ENCODE measurements at regions not wholly inside any gene's neighbourhood (a gene's known extent, or its start where the extent isn't known, plus 50 kb on each side); places are given as distances from the start of the nearest gene placed in this dataset.

GRCh38 chr21:35257413-35257812 is 208.3 kb upstream of the RUNX1 start:
- DNase-seq (ENCODE audit: low read depth), result peak; percentile 85

GRCh38 chr21:35256468-35256988 is 207.4 kb upstream of the RUNX1 start:
- peak; percentile 94 for DNase-seq (ENCODE audit: low read depth)

- DNase-seq (ENCODE audit: low read depth), result no peak
Observed at GRCh38 chr21:35254765-35255138, 205.7 kb upstream of the RUNX1 start.

GRCh38 chr21:35254006-35254764 is 205.1 kb upstream of the RUNX1 start:
- no peak for DNase-seq (ENCODE audit: low read depth)

GRCh38 chr21:35252831-35253230 is 203.7 kb upstream of the RUNX1 start:
- peak; percentile 29 for DNase-seq (ENCODE audit: low read depth)

- DNase-seq (ENCODE audit: low read depth), result no peak
Observed at GRCh38 chr21:35249636-35250035, 200.5 kb upstream of the RUNX1 start.

- no peak for DNase-seq (ENCODE audit: low read depth)
Observed at GRCh38 chr21:35245879-35246278, 196.8 kb upstream of the RUNX1 start.

GRCh38 chr21:35244514-35244913 is 195.4 kb upstream of the RUNX1 start:
- no peak for DNase-seq (ENCODE audit: low read depth)

GRCh38 chr21:35243171-35243570 is 194.1 kb upstream of the RUNX1 start:
- DNase-seq (ENCODE audit: low read depth), result no peak

GRCh38 chr21:35239811-35240219 is 190.7 kb upstream of the RUNX1 start:
- DNase-seq (ENCODE audit: low read depth), result no peak

GRCh38 chr21:35238119-35238518 is 189.0 kb upstream of the RUNX1 start:
- DNase-seq (ENCODE audit: low read depth), result no peak

GRCh38 chr21:35237287-35237686 is 188.2 kb upstream of the RUNX1 start:
- DNase-seq (ENCODE audit: low read depth), result no peak

- no peak for DNase-seq (ENCODE audit: low read depth)
Observed at GRCh38 chr21:35236090-35236489, 187.0 kb upstream of the RUNX1 start.

GRCh38 chr21:35234725-35235124 is 185.6 kb upstream of the RUNX1 start:
- no peak for DNase-seq (ENCODE audit: low read depth)

GRCh38 chr21:35233756-35234155 is 184.7 kb upstream of the RUNX1 start:
- no peak for DNase-seq (ENCODE audit: low read depth)

- peak; percentile 71 for DNase-seq (ENCODE audit: low read depth)
Observed at GRCh38 chr21:35232545-35233176, 183.6 kb upstream of the RUNX1 start.

GRCh38 chr21:35231090-35231489 is 182.0 kb upstream of the RUNX1 start:
- no peak for DNase-seq (ENCODE audit: low read depth)

GRCh38 chr21:35229290-35229689 is 180.2 kb upstream of the RUNX1 start:
- DNase-seq (ENCODE audit: low read depth), result no peak

GRCh38 chr21:35227786-35228185 is 178.7 kb upstream of the RUNX1 start:
- DNase-seq (ENCODE audit: low read depth), result no peak

GRCh38 chr21:35226968-35227744 is 178.1 kb upstream of the RUNX1 start:
- no peak for DNase-seq (ENCODE audit: low read depth)

GRCh38 chr21:35226328-35226727 is 177.2 kb upstream of the RUNX1 start:
- no peak for DNase-seq (ENCODE audit: low read depth)

- DNase-seq (ENCODE audit: low read depth), result no peak
Observed at GRCh38 chr21:35225573-35225972, 176.5 kb upstream of the RUNX1 start.
